Left lung (tissue), 4 donors: ENCODE measurements at regions not wholly inside any gene's neighbourhood (a gene's known extent, or its start where the extent isn't known, plus 50 kb on each side); places are given as distances from the start of the nearest gene placed in this dataset.
A peak's percentile ranks its signal among the peaks of the same experiment; 100 is the strongest.

ENCODE experiments used
- ATAC-seq: fragments of 200-7000 bp; cut with Tn5 transposase; one replicate; pipeline ENCODE4 v1.9.1; 2020; ENCODE audit warnings: moderate library complexity
- DNase-seq, 4 donors: peaks; one replicate each; pipeline ENCODE4 v3.0.0-alpha.2; 2013 to 2020
- H3K27ac ChIP-seq, 2 donors: fragments of 200-600 bp; sonication (generic) in 1 of 2; one replicate each; pipeline versions ENCODE4 v1.5.0 to v1.8.0; 2020 to 2021
- H3K27me3 ChIP-seq, 2 donors: fragments of 200-600 bp; sonication (generic) in 1 of 2; one replicate each; pipeline versions ENCODE4 v1.5.0 to v1.8.0; 2020 to 2021
- H3K36me3 ChIP-seq, 2 donors: fragments of 200-600 bp; sonication (generic) in 1 of 2; one replicate each; pipeline versions ENCODE4 v1.5.0 to v1.8.0; 2020 to 2021
- H3K4me1 ChIP-seq, 2 donors: fragments of 200-600 bp; one replicate each; pipeline ENCODE4 v1.8.0; 2021
- H3K4me3 ChIP-seq, 2 donors: fragments of 200-600 bp; sonication (generic) in 1 of 2; one replicate each; pipeline versions ENCODE4 v1.5.0 to v1.8.0; 2020 to 2021; ENCODE audit warnings: mild to moderate bottlenecking in 1 of 2
- H3K9me3 ChIP-seq, 2 donors: fragments of 200-600 bp; sonication (generic) in 1 of 2; one replicate each; pipeline versions ENCODE4 v1.5.0 to v1.8.0; 2020 to 2021
- intact Hi-C, 2 donors: fragments of 100-400 bp; cut with DNase I; formaldehyde crosslinking; loops; one replicate each; pipeline versions ENCODE4 v1.11.2 to v1.14.2; 2022
- TF ChIP-seq, protein P1 (sequence below), 2 donors: fragments of 200-600 bp; sonication (generic) in 1 of 2; IDR thresholded peaks; one replicate each; pipeline versions ENCODE4 v1.5.0 to v1.8.0; 2021; ENCODE audit warnings: antibody characterized with exemption in 2 of 2
- donor health status: DM: no; HTN: yes; CAD: no.
- donor health status: DM: no; HTN: no; CAD: no.

GRCh38 chr4:14110407-14110806 is 482.9 kb upstream of the BOD1L1 start:
- ATAC-seq: no peak
- TF ChIP-seq, protein P1, sequence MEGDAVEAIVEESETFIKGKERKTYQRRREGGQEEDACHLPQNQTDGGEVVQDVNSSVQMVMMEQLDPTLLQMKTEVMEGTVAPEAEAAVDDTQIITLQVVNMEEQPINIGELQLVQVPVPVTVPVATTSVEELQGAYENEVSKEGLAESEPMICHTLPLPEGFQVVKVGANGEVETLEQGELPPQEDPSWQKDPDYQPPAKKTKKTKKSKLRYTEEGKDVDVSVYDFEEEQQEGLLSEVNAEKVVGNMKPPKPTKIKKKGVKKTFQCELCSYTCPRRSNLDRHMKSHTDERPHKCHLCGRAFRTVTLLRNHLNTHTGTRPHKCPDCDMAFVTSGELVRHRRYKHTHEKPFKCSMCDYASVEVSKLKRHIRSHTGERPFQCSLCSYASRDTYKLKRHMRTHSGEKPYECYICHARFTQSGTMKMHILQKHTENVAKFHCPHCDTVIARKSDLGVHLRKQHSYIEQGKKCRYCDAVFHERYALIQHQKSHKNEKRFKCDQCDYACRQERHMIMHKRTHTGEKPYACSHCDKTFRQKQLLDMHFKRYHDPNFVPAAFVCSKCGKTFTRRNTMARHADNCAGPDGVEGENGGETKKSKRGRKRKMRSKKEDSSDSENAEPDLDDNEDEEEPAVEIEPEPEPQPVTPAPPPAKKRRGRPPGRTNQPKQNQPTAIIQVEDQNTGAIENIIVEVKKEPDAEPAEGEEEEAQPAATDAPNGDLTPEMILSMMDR (IDR thresholded peaks at IDR 0.05): no peak
- no peaks in the 10 kb centered on the region for H3K36me3 ChIP-seq
- intact Hi-C loops: no loop called here
- H3K27me3 ChIP-seq: no peaks in the 10 kb centered on the region
- DNase-seq: no peak
- H3K27ac ChIP-seq: no peak overlapping the region
- H3K9me3 ChIP-seq: peaks cover 0 to 20% of the 10 kb centered on the region in 2 donors
- no peaks in the 10 kb centered on the region for H3K4me1 ChIP-seq
- H3K4me3 ChIP-seq: no peak overlapping the region

- TF ChIP-seq, protein P1 (IDR thresholded peaks at IDR 0.05): no peak
- no peak for ATAC-seq
- no peaks in the 10 kb centered on the region for H3K36me3 ChIP-seq
Observed at GRCh38 chr4:14111730-14112181, 484.2 kb upstream of the BOD1L1 start.

DNA sequence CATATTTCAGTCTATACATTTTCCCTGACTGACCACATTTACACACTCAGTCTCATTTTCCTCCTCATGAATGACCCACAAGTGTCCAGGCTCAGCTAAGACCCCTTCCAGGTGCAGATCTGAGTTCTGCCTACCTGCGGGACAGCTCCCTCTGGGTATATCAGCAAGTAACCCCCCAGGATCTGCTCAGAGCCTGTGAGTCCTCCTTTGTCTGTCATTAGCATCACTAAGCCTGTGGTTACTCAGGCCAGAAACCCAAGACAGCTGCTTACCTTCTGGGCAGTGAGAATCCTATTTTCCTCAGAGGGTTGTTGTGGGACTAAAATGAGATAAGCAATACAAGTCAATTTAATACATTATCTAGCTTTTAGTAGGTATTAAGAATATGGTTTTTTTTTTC is 487.6 kb upstream of the BOD1L1 start:
- DNase-seq: no peak
- Histone ChIP-seq H3K36me3 (no peaks in the 10 kb centered on the region), H3K4me1 (no peaks in the 10 kb centered on the region), H3K27ac (no peak overlapping the region), H3K9me3 (no peaks in the 10 kb centered on the region), H3K27me3 (no peaks in the 10 kb centered on the region), H3K4me3 (no peak overlapping the region)
- no peak for ATAC-seq
- intact Hi-C loops: no loop called here
- TF ChIP-seq, protein P1 (IDR thresholded peaks at IDR 0.05): no peak

More at GRCh38 chr4:14111730-14112181, 484.2 kb upstream of the BOD1L1 start:
- DNase-seq: no peak
- intact Hi-C loops: no loop called here
- Histone ChIP-seq H3K27me3 (no peaks in the 10 kb centered on the region), H3K4me1 (no peaks in the 10 kb centered on the region), H3K9me3 (peaks cover 0 to 12% of the 10 kb centered on the region in 2 donors), H3K4me3 (no peak overlapping the region), H3K27ac (no peak overlapping the region)

DNA sequence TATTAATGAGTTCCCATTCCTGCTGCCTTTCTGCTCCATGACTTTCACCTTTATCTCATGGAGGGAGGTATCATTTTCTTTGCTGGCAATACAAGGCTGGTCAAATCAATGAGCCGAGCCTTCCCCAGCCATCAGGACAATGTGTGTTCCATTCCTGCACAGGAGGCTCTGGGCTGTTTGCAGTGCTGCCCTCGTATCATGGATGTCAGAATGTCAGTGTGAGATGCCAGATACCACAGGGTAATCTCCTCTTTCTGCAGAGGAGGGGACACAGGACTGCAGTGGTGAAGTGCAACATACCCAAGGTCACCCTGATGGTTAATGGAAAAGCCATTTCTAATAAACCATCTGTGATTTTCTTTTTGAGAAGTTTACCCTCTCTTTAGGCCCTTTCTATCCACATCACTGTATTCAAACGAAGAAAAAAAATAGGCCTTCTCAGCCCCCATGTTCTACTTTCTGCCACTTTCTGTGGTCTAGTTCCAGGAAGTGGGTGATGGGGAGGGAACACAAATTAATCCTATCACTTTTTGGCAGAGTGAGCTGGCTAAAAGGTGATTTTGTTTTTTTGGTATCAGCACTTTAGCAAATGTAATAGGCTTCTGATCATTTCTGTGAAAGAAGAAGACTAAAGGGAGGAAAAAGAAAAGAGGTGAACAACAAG is 490.2 kb upstream of the BOD1L1 start:
- no peak overlapping the region for H3K4me3 ChIP-seq
- TF ChIP-seq, protein P1 (IDR thresholded peaks at IDR 0.05): no peak
- no peaks in the 10 kb centered on the region for H3K9me3 ChIP-seq
- no peaks in the 10 kb centered on the region for H3K27me3 ChIP-seq
- H3K4me1 ChIP-seq: no peaks in the 10 kb centered on the region
- intact Hi-C loops: no loop called here
- DNase-seq: no peak
- no peaks in the 10 kb centered on the region for H3K36me3 ChIP-seq
- no peak overlapping the region for H3K27ac ChIP-seq
- ATAC-seq: no peak

DNA sequence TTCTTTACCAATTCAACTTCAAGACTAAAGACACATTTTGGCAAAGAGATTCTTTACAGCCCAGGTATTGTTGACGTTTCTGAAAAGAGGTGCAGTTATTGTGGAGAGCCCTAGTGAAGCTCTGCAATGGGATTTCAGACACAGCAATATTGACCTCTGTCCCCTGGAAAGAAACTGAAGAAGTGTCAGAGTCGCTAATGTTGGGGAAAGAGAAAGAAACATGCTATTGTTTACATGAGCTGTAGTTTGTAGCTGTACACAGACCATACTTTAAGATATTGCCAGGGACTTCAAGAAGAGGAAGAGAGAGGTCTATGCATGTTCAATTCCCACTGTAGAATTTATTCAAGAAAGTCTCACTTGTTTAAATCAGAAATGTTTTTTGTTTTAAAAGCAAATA is 497.3 kb upstream of the BOD1L1 start:
- TF ChIP-seq, protein P1 (IDR thresholded peaks at IDR 0.05): no peak
- no peaks in the 10 kb centered on the region for H3K36me3 ChIP-seq
- intact Hi-C loops: no loop called here
- H3K27ac ChIP-seq: peak overlapping the region in 1 of 2 donors; percentile 72
- H3K4me3 ChIP-seq: no peak overlapping the region
- H3K27me3 ChIP-seq: no peaks in the 10 kb centered on the region
- no peak for ATAC-seq
- no peak for DNase-seq
- peaks cover 0 to 19% of the 10 kb centered on the region in 2 donors for H3K4me1 ChIP-seq
- H3K9me3 ChIP-seq: no peaks in the 10 kb centered on the region
